Testis (tissue), 2 donors: ENCODE measurements at regions not wholly inside any gene's neighbourhood (a gene's known extent, or its start where the extent isn't known, plus 50 kb on each side); places are given as distances from the start of the nearest gene placed in this dataset.

Experiments used
- DNase-seq: peaks from one replicate; pipeline ENCODE4 v3.0.0-alpha.2; 2019
- H3K27ac ChIP-seq, 2 donors: fragments of 200-600 bp; sonication (generic); one replicate each; pipeline ENCODE4 v1.5.1; 2019
- H3K27me3 ChIP-seq: fragments of 200-600 bp; sonication (generic); one replicate; pipeline ENCODE4 v1.5.1; 2019
- H3K36me3 ChIP-seq: fragments of 200-600 bp; sonication (generic); one replicate; pipeline ENCODE4 v1.5.1; 2017; ENCODE audit warnings: low read depth; ENCODE audit errors: missing control alignments
- H3K4me1 ChIP-seq: fragments of 200-600 bp; sonication (generic); one replicate; pipeline ENCODE4 v1.5.1; 2019
- H3K4me3 ChIP-seq, 2 donors: fragments of 200-600 bp; sonication (generic); one replicate each; pipeline ENCODE4 v1.5.1; 2017 to 2019
- H3K9me3 ChIP-seq: fragments of 200-600 bp; sonication (generic); one replicate; pipeline ENCODE4 v1.5.1; 2017
- POLR2A ChIP-seq: fragments of 450-650 bp; IDR thresholded peaks from one replicate; pipeline ENCODE4 v1.6.1; 2017; ENCODE audit warnings: antibody characterized with exemption, mild to moderate bottlenecking, moderate library complexity
- WGBS, 2 donors: methylation state at CpG; one replicate each; pipeline ENCODE4 v1.1.5; 2018; 5-methylcytosine and 5-hydroxymethylcytosine counted together
- intact Hi-C: fragments of 100-400 bp; cut with DNase I; formaldehyde crosslinking; loops from one replicate; pipeline ENCODE4 v1.15.1; 2023; ENCODE audit warnings: low total_unique reads
- TF ChIP-seq, protein P1 (sequence below), 3 experiments: fragments of 450-650 bp in 2 of 3; fragments of 200-600 bp in 1 of 3; sonication (generic) in 1 of 3; IDR thresholded peaks; one replicate each; pipeline ENCODE4 v1.5.1; 2016 to 2019; ENCODE audit warnings: antibody characterized with exemption in 3 of 3, mild to moderate bottlenecking in 2 of 3, moderate library complexity in 1 of 3

DNA sequence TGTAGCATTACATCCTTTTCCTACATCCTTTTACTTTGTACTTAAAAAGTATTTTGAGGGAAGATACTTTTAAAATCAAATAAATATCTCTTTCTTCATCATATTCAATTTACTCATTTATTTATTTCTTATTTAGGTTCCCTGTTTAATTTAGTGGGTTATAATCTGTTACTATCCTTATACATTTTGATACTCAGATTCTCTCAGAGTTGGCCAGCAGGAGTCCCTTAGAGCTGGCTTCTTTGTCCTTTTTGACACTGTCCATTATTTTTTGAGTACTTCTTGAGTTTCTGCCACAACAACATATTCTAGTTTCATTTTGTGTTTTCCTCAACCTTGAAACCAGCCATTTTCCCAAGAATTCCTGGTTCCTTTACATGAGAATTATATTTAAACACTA, 111.6 kb upstream of the DCBLD2 start:
- no peak overlapping the region for H3K27ac ChIP-seq
- H3K4me1 ChIP-seq, result no peaks in the 10 kb centered on the region
- intact Hi-C loops, result no loop called here
- TF ChIP-seq, protein P1, sequence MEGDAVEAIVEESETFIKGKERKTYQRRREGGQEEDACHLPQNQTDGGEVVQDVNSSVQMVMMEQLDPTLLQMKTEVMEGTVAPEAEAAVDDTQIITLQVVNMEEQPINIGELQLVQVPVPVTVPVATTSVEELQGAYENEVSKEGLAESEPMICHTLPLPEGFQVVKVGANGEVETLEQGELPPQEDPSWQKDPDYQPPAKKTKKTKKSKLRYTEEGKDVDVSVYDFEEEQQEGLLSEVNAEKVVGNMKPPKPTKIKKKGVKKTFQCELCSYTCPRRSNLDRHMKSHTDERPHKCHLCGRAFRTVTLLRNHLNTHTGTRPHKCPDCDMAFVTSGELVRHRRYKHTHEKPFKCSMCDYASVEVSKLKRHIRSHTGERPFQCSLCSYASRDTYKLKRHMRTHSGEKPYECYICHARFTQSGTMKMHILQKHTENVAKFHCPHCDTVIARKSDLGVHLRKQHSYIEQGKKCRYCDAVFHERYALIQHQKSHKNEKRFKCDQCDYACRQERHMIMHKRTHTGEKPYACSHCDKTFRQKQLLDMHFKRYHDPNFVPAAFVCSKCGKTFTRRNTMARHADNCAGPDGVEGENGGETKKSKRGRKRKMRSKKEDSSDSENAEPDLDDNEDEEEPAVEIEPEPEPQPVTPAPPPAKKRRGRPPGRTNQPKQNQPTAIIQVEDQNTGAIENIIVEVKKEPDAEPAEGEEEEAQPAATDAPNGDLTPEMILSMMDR (IDR thresholded peaks at IDR 0.05), result no peak
- no peak for TF ChIP-seq POLR2A
- no peak for DNase-seq
- H3K9me3 ChIP-seq, result no peaks in the 10 kb centered on the region
- H3K36me3 ChIP-seq, result no peaks in the 10 kb centered on the region
- no peaks in the 10 kb centered on the region for H3K27me3 ChIP-seq
- H3K4me3 ChIP-seq, result no peak overlapping the region

DNA sequence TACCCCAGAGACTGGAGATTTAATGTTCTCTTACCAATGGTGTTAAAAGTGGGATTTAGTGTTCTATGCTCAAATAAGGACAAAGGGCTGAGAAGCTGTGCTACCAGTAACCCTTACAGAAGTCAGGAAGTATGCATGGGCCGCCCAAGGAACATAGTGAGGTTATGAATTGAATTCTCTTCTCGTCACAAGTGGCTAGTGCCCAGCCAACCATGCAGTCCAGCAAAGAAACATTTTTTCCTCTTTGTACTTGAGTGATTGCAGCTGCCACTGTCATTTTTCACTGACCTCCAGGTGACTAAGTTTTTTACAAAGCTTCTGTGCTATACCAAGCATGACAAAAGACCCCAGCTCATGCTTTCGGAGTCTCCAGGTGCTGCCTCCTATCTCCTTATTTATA, 110.6 kb upstream of the DCBLD2 start:
- no peak for DNase-seq
- H3K9me3 ChIP-seq, result no peaks in the 10 kb centered on the region
- no peak overlapping the region for H3K27ac ChIP-seq
- TF ChIP-seq, protein P1 (IDR thresholded peaks at IDR 0.05), result no peak
- no peak for TF ChIP-seq POLR2A
- H3K4me3 ChIP-seq, result no peak overlapping the region
- WGBS, 2 donors, result 68 to 73% methylated on average over 3 of the region's 3 CpGs
- intact Hi-C loops, result no loop called here
- no peaks in the 10 kb centered on the region for H3K27me3 ChIP-seq
- no peaks in the 10 kb centered on the region for H3K4me1 ChIP-seq
- no peaks in the 10 kb centered on the region for H3K36me3 ChIP-seq

DNA sequence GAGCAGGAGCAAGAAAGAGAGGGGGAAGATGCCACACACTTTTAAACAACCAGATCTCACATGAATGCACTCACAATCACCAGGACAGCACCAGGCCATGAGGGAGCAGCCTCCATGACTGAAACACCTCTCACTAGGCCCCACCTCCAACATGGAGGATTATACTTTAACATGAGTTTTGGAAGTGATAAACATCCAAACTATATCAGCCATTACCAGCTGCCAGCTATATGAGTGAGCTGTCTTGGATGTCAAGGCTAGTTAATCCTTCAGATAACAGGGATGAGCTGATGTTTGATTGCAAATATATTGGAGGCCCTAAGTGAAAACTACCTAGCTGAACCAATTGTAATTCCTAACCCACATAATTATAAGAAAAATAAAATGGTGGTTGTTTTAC, 108.4 kb upstream of the DCBLD2 start:
- Histone ChIP-seq H3K4me1 (no peaks in the 10 kb centered on the region), H3K27ac (no peak overlapping the region), H3K9me3 (no peaks in the 10 kb centered on the region), H3K36me3 (no peaks in the 10 kb centered on the region), H3K4me3 (no peak overlapping the region), H3K27me3 (no peaks in the 10 kb centered on the region)
- no peak for TF ChIP-seq POLR2A
- TF ChIP-seq, protein P1 (IDR thresholded peaks at IDR 0.05), result no peak
- no peak for DNase-seq
- intact Hi-C loops, result no loop called here

- H3K27ac ChIP-seq, result no peak overlapping the region
- no peak for DNase-seq
- H3K9me3 ChIP-seq, result no peaks in the 10 kb centered on the region
- H3K4me3 ChIP-seq, result no peak overlapping the region
- no peaks in the 10 kb centered on the region for H3K4me1 ChIP-seq
- TF ChIP-seq POLR2A, result no peak
- TF ChIP-seq, protein P1 (IDR thresholded peaks at IDR 0.05), result no peak
- no peaks in the 10 kb centered on the region for H3K27me3 ChIP-seq
- no peaks in the 10 kb centered on the region for H3K36me3 ChIP-seq
- intact Hi-C loops, result no loop called here
Measured at GRCh38 chr3:99006686-99007085, 105.2 kb upstream of the DCBLD2 start.

DNA sequence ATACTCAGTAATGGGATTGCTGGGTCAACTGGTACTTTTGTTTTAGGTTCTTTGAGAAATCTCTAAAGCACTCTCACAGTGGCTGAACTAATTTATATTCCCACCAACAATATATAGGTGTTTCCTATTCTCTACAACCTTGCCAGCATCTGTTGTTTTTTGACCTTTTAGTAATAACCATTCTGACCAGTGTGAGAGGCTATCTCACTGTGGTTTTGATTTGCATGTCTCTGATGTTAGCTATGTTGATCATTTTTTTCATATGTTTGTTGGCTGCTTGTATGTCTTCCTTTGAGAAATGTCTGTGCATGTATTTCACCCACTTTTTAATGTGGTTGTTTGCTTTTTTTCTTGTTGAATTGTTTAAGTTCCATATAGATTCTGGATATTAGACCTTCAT, 98.2 kb upstream of the DCBLD2 start:
- Histone ChIP-seq H3K4me3 (no peak overlapping the region), H3K27me3 (no peaks in the 10 kb centered on the region), H3K36me3 (no peaks in the 10 kb centered on the region), H3K4me1 (no peaks in the 10 kb centered on the region), H3K9me3 (no peaks in the 10 kb centered on the region), H3K27ac (no peak overlapping the region)
- no peak for TF ChIP-seq POLR2A
- TF ChIP-seq, protein P1 (IDR thresholded peaks at IDR 0.05), result no peak
- no peak for DNase-seq
- intact Hi-C loops, result loop anchor here (5.0 kb wide), 1 partner anchor 182 kb away; no protein-coding TSS in a partner anchor
